Spleen (tissue), 7 donors: ENCODE measurements at regions not wholly inside any gene's neighbourhood (a gene's known extent, or its start where the extent isn't known, plus 50 kb on each side); places are given as distances from the start of the nearest gene placed in this dataset.

Experiments
- POLR2A ChIP-seq, 3 donors: fragments of 450-650 bp; IDR thresholded peaks; one replicate each; pipeline ENCODE4 v1.5.1; 2017; ENCODE audit warnings: antibody characterized with exemption in 3 of 3, mild to moderate bottlenecking in 1 of 3
- POLR2AphosphoS5 ChIP-seq, 3 donors: sonication (generic); formaldehyde crosslinking; IDR thresholded peaks; one replicate each; pipeline ENCODE4 v1.5.1; 2017; ENCODE audit warnings: antibody characterized with exemption in 3 of 3
- TF ChIP-seq, protein P1 (sequence below), 11 experiments: fragments of 200-600 bp in 7 of 11; fragments of 450-650 bp in 4 of 11; sonication (generic) in 4 of 11; IDR thresholded peaks in 8 of 11; conservative IDR thresholded peaks in 3 of 11; 1 replicate in 7 of 11; 2 replicates in 4 of 11; pipeline versions ENCODE4 v1.4.0 to v1.8.0; 2016 to 2021; ENCODE audit warnings: antibody characterized with exemption in 11 of 11, inconsistent platforms in 4 of 11, mild to moderate bottlenecking in 1 of 11
- donor health status: DM: no; HTN: no; CAD: no; lungs with moderate emphysema.
- donor health status: DM: no; HTN: no; CAD: no.
- donor health status: DM: no; HTN: no; CAD: no.

DNA sequence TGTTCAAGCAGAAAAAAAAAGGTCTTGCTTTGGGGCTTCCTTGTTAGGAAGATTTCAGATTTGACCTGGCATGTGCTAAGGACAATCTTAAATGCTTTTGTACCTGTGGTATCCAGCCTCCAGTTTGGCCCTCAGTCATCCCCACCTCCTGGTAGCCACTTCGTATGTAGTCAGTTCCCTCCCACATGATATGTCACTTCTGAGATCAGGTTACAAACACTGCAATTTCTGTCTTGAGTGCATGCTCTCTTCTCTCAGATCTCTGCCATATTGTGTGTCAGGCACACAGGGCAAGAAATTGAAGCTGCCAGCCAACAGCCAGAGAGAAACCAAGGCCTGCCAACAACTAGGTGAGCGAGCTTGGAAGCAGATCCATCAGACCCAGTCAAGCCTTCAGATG lies 60.3 kb upstream of the STARD13 start:
- TF ChIP-seq, protein P1, sequence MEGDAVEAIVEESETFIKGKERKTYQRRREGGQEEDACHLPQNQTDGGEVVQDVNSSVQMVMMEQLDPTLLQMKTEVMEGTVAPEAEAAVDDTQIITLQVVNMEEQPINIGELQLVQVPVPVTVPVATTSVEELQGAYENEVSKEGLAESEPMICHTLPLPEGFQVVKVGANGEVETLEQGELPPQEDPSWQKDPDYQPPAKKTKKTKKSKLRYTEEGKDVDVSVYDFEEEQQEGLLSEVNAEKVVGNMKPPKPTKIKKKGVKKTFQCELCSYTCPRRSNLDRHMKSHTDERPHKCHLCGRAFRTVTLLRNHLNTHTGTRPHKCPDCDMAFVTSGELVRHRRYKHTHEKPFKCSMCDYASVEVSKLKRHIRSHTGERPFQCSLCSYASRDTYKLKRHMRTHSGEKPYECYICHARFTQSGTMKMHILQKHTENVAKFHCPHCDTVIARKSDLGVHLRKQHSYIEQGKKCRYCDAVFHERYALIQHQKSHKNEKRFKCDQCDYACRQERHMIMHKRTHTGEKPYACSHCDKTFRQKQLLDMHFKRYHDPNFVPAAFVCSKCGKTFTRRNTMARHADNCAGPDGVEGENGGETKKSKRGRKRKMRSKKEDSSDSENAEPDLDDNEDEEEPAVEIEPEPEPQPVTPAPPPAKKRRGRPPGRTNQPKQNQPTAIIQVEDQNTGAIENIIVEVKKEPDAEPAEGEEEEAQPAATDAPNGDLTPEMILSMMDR (IDR thresholded peaks at IDR 0.05 in 8 of 11, conservative IDR thresholded peaks at IDR 0.05 in 3 of 11), result no peak
- no peak for TF ChIP-seq POLR2A (IDR thresholded peaks at IDR 0.05)
- no peak for TF ChIP-seq POLR2AphosphoS5 (IDR thresholded peaks at IDR 0.05)
